Kidney (tissue), 13 donors: ENCODE measurements at regions not wholly inside any gene's neighbourhood (a gene's known extent, or its start where the extent isn't known, plus 50 kb on each side); places are given as distances from the start of the nearest gene placed in this dataset.
"Not testable (repeated sequence)": the region's sequence is repeated elsewhere in the genome, so short reads cannot be mapped to it uniquely, and the experiment has no call there.

Experiments used
- DNase-seq, 5 donors: peaks; one replicate each; pipeline ENCODE4 v3.0.0-alpha.2; 2013 to 2020
- FAIRE-seq: peaks from 2 replicates; lab custom pipeline; 2012; peaks lifted over from hg19 to GRCh38; lab: Jason Lieb, UNC
- H3K27ac ChIP-seq, 2 donors: one replicate each; pipeline ENCODE4 v1.7.0; 2013; ENCODE audit warnings: low read depth in 2 of 2, low read length in 2 of 2, inconsistent platforms in 1 of 2
- H3K27me3 ChIP-seq: one replicate; pipeline ENCODE4 v1.7.1; 2013; ENCODE audit warnings: low read length, inconsistent platforms; ENCODE audit not compliant: control insufficient read depth, insufficient read depth
- H3K36me3 ChIP-seq, 3 donors: one replicate each; pipeline versions ENCODE4 v1.7.0 to v1.7.1; 2013; ENCODE audit warnings: low read length in 3 of 3, control low read depth in 1 of 3, inconsistent platforms in 1 of 3; ENCODE audit not compliant: insufficient read depth in 3 of 3, control insufficient read depth in 2 of 3
- H3K4me1 ChIP-seq, 3 donors: one replicate each; pipeline versions ENCODE4 v1.7.0 to v1.7.1; 2013; ENCODE audit warnings: low read length in 3 of 3, inconsistent platforms in 1 of 3, low read depth in 1 of 3; ENCODE audit not compliant: control insufficient read depth in 2 of 3, insufficient read depth in 2 of 3
- H3K4me3 ChIP-seq, 3 donors: one replicate each; pipeline versions ENCODE4 v1.7.0 to v1.8.1; 2013; ENCODE audit warnings: low read length in 3 of 3, control low read depth in 1 of 3, inconsistent platforms in 1 of 3
- H3K9ac ChIP-seq, 3 donors: one replicate each; pipeline versions ENCODE4 v1.7.0 to v1.7.1; 2013; ENCODE audit warnings: low read length in 3 of 3, control low read depth in 1 of 3, inconsistent platforms in 1 of 3
- H3K9me3 ChIP-seq, 3 donors: one replicate each; pipeline versions ENCODE4 v1.7.0 to v1.7.1; 2013; ENCODE audit warnings: low read length in 3 of 3, control low read depth in 1 of 3, inconsistent platforms in 1 of 3; ENCODE audit not compliant: control insufficient read depth in 2 of 3, insufficient read depth in 1 of 3
- intact Hi-C: fragments of 100-400 bp; cut with DNase I; formaldehyde crosslinking; loops from one replicate; pipeline ENCODE4 v1.11.1; 2022
- TF ChIP-seq, protein P1 (sequence below): IDR thresholded peaks from 3 replicates; pipeline ENCODE4 v1.5.1; 2012; ENCODE audit warnings: mild to moderate bottlenecking, moderate library complexity, borderline replicate concordance; ENCODE audit not compliant: insufficient read depth; ENCODE audit errors: extremely low read depth
- donor health status: control.
- donor health status: control.
- donor health status: control.
- donor health status: control.
- donor health status: control.
- donor health status: DM: yes; HTN: yes; CAD: no.
- donor health status: Normal renal cell carcinoma (clear cell type).

DNA sequence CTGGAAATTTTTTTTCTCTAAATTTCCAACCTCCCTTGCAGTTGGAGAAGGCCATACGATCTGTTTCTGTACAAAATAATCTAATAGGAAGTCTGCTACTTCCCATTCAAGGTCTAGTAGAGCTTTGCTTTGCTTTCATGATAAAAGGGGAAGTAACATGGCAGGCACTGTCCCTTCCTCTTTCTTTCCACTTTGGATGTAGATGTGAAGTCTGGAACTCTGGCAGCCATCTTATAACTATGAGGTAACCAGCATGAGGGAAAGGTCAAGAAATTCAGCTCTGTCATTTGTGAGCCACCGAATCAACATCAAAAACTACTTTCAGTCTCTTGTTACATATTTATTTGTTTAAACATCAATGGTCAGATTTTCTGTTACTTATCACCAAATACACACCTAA is 156.3 kb downstream of the MTHFS start:
- FAIRE-seq = no peak
- H3K27me3 ChIP-seq = no peaks in the 10 kb centered on the region
- no peaks in the 10 kb centered on the region for H3K4me1 ChIP-seq
- no peaks in the 10 kb centered on the region for H3K36me3 ChIP-seq
- no peak overlapping the region for H3K9ac ChIP-seq
- H3K9me3 ChIP-seq = peaks cover 0 to 12% (median 0%) of the 10 kb centered on the region in 3 donors
- intact Hi-C loops = no loop called here
- TF ChIP-seq, protein P1, sequence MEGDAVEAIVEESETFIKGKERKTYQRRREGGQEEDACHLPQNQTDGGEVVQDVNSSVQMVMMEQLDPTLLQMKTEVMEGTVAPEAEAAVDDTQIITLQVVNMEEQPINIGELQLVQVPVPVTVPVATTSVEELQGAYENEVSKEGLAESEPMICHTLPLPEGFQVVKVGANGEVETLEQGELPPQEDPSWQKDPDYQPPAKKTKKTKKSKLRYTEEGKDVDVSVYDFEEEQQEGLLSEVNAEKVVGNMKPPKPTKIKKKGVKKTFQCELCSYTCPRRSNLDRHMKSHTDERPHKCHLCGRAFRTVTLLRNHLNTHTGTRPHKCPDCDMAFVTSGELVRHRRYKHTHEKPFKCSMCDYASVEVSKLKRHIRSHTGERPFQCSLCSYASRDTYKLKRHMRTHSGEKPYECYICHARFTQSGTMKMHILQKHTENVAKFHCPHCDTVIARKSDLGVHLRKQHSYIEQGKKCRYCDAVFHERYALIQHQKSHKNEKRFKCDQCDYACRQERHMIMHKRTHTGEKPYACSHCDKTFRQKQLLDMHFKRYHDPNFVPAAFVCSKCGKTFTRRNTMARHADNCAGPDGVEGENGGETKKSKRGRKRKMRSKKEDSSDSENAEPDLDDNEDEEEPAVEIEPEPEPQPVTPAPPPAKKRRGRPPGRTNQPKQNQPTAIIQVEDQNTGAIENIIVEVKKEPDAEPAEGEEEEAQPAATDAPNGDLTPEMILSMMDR = no peak
- DNase-seq = no peak
- no peak overlapping the region for H3K4me3 ChIP-seq
- H3K27ac ChIP-seq = no peak overlapping the region

DNA sequence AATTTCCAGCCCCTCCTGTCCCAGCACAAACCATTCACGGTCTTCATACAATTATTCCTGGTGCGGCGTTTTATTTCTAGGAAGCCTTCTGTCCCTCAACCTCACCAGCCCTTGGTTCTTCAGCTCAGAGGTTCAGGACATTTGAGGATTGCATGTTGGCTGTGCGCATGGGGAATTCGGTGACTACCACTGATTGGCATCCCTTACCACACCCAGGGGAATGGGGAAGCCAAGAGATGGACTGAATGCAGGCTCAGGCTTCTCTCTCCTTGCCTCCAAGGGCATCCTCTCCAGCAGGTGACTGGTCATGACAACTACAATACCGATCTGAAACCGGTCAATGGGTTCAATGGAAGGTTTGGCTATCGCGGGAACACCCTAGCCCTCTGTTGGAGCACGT is 153.8 kb downstream of the MTHFS start:
- H3K36me3 ChIP-seq = no peaks in the 10 kb centered on the region
- intact Hi-C loops = no loop called here
- TF ChIP-seq, protein P1 = no peak

DNA sequence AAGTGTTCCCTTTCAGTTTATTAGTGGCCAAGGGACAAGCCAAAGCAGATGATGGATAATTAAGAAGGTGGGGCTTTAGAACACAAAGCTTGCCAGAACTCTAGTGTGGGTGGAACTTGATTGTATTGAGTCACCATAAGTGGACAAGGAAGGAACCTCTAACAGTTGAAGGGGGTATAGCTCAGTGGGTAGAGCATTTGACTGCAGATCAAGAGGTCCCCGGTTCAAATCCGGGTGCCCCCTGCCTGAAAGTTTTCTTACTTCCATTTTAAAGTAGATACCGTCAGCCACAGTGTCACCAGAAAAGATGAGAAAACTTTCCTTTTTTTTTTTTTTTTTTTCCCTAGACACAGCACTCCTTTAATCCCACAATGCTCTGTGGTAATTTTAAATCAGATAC is 152.3 kb downstream of the MTHFS start:
- FAIRE-seq, H3K4me1 ChIP-seq, DNase-seq, H3K27ac ChIP-seq, H3K4me3 ChIP-seq, H3K9me3 ChIP-seq, H3K9ac ChIP-seq, intact Hi-C loops, H3K27me3 ChIP-seq, H3K36me3 ChIP-seq: not testable (repeated sequence)

More for the DNA sequence above, 153.8 kb downstream of the MTHFS start:
- no peaks in the 10 kb centered on the region for H3K27me3 ChIP-seq
- H3K9ac ChIP-seq = no peak overlapping the region
- no peak for DNase-seq
- H3K4me3 ChIP-seq = no peak overlapping the region
- no peak overlapping the region for H3K27ac ChIP-seq
- H3K4me1 ChIP-seq = no peaks in the 10 kb centered on the region
- peaks cover 0 to 7% (median 0%) of the 10 kb centered on the region in 3 donors for H3K9me3 ChIP-seq
- no peak for FAIRE-seq

DNA sequence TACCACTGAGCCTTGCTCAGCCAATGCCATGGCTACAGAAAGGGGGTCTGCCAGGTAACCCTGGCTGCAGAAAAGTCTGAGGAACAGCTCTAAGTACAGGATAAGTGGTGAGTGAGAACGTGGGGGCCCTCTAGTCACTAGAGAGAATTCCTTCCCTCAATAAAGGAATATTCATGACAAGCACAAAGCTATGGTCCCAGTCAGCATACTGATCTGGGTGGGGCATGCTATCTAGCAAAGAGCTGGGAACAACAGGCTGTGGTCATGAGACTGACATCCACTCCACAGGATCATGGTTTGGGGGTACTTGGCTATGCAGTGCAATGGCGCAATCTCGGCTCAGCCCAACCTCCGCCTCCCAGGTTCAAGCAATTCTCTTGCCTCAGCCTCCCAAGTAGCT is 140.4 kb downstream of the MTHFS start:
- no peak overlapping the region for H3K27ac ChIP-seq
- H3K9ac ChIP-seq = no peak overlapping the region
- DNase-seq (no peak), FAIRE-seq (no peak)
- TF ChIP-seq, protein P1 = no peak
- H3K36me3 ChIP-seq = no peaks in the 10 kb centered on the region
- intact Hi-C loops = no loop called here
- H3K27me3 ChIP-seq = no peaks in the 10 kb centered on the region
- no peaks in the 10 kb centered on the region for H3K9me3 ChIP-seq
- no peaks in the 10 kb centered on the region for H3K4me1 ChIP-seq
- no peak overlapping the region for H3K4me3 ChIP-seq
